HG03439 (cell line): ENCODE measurements at regions not wholly inside any gene's neighbourhood (a gene's known extent, or its start where the extent isn't known, plus 50 kb on each side); places are given as distances from the start of the nearest gene placed in this dataset.

ENCODE experiments used
- ATAC-seq: cut with Tn5 transposase; IDR thresholded peaks from one replicate; pipeline ENCODE4 v1.9.1; 2021; ENCODE audit warnings: mild to moderate bottlenecking, moderate library complexity; ENCODE audit not compliant: unreplicated experiment

DNA sequence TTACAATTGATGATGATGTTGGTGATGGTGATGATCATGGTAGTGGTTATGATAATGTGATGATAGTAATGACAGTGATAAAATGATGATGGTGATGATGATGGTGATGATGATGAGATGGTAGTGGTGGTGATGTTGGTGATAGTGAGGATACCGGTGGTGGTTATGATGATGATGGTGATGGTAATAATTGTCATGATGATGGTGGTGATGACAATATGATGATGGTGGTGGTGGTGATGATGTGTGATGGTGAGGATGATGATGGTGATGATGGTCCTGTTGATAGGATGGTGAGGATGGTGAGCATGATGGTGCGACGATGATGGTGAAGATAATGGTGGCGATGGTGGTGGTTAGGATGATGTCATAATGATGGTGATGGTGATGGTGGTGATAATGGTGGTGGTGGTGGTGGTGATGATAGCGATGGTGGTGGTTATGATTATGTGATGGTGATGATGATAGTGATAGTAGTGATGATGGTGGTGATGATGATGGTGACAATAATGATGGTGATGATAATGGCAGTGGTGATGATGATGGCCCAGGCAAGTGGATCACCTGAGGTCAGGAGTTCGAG, 1129.9 kb downstream of the BRD1 start:
- no peak for ATAC-seq

DNA sequence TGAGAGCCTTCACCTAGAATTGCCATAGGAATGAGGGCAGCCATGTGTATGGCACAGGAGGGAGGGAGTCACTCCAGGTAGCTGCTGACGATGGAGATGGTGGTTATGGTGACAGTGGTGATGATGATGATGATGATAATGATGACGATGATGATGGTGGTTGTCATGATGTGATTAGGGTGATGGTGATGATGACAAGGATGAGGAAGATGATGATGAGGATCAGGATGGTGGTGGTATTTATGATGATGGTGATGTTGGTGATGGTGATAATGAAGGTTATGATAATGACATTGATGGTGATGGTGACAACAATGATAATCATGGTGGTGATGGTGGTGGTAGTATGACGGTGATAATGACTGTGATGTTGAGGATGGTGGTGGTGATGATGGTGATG, 1130.5 kb downstream of the BRD1 start:
- ATAC-seq: no peak

DNA sequence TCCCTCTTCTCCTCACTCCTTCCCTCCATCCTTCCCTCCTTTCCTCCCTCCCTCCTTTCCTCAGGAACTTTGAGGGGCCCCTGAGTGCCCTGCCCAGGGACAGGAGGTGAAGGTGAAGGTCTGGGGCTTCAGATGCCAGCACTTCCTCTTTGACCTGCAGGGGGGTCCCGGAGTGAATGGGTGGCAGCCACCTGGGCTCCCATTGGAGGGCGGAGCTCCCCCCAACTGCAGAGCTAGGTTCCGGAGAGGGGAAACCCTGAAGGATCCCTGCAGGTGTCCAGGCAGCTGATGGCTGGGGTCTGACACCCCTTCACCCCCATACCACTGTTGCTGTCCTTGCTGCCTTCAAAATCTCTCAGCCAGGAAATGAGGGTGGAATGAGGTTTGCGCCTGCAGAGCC, 1131.3 kb downstream of the BRD1 start:
- no peak for ATAC-seq

DNA sequence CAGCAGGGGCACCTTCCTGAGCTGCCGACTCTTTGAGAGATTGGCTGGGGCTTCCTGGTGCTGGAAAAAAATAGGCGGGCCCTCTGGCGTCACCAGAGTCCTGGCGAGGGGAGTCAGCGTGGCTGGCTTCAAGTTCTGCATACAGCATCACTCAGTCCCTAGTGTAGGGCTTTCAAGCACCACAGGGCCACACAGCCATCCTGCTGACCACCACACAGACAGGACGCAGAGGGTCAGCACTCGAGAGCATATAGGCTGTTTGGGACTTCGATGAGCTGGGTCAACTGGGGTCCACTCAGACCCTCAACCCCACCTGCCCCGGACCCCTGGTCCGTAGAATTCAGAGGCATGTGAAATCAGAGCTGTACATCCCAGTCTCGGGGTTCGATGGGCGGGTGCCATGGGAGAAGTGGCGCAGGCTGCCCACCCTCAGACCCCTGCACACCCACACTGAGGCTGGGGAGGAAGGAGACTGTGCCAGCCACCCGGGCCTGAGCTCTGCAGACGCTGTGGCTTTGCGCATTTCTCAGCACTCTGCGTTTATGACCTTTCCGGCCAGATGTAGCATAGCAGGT, 1131.9 kb downstream of the BRD1 start:
- ATAC-seq: no peak

DNA sequence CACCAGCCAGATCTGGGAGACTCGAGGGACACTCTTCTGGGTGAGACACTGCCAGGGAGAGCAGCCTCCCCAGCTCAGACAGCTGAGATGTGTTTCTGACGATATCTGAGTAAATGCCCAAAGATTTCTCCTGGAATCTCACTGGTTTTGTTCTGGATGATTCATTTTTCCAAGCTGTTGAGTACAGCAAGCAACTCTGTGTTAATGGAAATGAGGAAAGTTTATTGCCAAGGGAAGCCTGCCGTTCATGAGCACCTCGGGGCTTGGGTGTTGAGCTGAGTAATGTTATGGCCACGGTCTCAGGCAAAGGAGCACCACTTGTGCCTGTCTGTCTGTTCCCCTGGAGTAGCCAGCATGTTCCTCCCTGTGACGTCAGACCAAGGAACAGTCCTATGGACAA, 1132.4 kb downstream of the BRD1 start:
- ATAC-seq: no peak

DNA sequence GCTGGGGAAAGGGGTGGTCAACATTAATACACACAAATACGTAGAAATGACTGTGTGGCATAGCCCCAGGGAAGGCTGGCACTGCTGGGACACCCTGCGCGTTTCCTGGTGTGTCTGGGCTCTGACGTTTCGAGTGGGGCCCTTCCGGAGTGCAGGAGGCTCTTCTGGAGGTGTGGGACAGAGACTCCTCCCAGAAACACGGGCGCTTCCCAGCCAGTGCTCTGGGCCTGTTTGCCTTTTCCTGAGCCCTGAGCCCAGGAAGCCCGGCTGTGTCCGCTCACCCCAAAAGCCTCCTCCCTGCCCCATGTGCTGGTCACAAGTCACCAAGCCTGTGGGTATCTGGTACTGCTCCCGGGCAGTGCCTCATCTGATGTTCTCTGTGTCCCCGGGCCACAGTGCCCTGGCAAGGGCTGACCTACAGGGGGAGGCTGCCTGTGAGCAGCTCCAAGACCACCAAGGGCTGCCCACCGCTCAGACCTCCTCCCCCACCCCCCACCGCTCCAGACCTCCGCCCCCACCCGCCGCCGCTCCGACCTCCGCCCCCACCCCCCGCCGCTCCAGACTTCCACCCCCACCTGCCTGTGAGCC, 1133.3 kb downstream of the BRD1 start:
- ATAC-seq: no peak

DNA sequence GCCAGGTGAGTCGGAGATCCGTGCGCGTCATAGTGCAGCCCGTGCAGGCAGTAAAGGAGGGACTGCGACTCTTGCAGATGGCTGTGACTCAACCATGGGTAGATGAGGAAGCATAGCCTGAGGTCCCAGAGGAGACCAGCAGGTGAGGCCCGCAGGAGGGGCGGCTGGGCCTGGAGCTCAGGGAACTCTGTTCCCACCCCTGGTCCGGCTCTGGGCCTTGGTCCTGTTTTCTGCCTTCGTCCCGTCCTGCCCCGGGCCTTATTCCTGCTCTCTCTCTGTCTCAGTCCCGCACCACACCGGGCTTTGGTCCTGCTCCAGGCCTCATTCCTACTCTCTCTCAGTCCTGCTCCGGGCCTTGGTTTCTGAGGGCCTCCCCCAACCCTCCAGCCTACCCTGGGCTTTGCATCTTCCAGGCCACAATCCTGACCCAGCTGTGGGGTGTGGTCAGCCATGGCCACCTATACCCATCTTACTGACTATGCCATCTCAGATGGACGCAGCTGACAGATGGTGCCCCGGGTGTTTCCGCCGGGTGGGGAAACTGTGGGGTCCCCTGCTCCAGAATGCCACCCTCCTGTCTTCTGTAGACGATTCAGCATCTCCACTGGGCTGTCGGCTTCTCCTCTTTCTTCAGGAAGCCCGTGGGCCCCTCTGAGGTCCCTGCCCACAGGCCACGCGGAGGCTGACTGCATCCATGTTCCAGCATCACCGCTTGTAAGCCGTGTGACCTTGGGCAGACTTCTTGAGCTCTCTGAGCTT, 1134.1 kb downstream of the BRD1 start:
- ATAC-seq: no peak

DNA sequence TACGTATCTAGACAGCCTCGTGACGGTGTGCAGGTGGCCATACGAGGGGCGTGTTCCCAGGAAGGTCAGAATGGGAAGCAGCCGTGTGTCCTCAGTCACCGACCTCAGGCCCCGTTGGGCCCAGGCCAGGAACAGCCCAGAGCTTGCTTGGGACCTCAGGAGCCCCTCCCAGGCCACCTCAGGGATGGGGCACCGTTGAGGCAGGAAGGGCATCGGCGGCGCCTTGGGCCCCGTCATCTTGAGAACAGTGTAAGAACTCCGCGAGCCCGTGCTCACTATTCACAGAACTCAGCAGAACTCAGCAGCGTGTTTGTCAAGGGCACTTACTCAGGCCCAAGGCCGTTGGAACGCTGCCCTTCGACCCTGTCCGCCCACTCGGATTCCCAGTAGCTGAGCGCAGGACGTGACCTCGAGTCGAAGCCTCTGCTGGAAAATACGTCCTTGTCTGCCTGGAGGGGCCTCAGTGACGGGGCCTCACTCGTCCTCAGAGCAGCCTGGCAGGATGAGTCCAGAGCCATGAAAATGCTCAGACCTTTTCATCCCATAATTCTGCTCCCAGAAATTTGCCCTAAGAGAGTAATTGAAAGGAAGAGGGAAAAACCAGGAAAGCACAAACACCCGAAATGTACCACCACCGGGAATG, 1134.8 kb downstream of the BRD1 start:
- ATAC-seq: no peak

DNA sequence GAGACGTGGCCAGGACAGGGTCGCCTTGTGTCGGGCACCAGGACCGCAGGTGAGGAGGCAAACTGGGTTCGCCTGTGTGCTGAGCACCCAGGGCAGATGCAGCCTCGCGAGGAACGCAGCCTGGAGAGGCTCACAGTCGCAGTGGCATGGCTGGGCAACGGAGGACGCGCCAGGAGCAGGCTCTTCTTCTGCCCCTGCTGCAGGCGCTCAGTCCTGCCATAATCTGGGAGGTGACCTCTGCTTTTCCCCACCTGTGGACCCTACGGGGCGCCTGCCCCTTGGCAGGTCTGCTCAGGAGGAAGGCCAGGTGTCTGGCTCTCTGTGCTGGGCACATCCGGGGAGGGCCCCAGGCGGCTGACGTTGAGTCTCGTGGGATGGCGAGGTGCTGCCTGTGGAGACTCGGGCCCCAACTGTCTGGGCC, 1136.2 kb downstream of the BRD1 start:
- ATAC-seq: no peak

DNA sequence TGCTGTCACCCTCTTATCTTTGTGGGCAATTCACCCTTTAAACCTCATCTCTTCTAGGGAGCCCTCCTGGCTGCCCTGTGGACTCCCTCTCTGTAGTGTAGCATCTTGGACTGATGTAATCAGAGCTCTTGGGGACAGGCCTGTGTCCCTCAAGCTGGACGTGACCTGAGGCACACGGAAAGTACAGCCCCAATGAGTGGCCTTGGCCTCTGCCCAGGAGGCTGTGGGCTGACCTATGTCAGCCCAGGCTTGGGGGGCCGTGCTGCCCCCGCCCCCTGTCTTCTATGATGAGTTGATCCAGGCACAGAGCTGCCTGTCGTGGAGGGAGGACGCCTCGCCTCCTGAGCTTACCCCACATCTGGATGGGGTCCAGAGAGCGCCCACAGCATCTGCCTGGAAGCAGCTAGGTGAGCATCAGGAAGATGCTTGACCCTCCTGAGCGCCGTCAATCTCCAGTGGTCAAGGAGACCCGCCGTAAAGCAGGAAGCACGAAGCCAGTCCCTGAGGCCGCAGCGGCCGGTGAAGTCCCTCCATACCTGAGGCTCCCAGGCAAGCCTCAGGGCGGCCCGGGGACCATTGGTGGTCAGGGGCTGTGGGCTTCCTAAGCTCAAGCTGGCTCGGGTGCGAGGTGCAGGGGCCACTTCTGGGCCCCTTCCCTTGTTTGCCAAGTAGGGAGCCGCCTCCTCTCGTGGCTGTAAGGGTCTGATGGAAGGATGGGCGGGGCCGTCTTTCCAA, 1136.9 kb downstream of the BRD1 start:
- no peak for ATAC-seq

DNA sequence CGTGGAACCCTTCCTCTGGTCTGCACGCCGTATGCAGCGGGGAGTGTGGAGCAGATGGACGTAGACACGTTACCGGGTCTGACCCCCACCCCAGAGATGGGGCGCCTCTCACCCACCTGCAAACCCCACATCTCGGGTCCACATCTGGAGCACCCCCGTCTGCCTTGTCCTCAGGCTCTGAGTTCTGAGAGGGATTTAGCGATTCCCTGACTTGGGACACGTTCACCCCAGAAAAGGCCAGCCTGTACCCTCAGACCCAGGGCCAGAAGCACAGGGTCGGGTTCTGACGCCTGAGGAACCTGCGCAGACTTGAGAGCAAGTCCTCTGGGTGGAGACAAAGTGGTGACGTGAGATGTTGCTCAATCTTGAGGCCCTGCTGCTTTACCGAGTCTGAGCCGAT, 1138.5 kb downstream of the BRD1 start:
- ATAC-seq: no peak

DNA sequence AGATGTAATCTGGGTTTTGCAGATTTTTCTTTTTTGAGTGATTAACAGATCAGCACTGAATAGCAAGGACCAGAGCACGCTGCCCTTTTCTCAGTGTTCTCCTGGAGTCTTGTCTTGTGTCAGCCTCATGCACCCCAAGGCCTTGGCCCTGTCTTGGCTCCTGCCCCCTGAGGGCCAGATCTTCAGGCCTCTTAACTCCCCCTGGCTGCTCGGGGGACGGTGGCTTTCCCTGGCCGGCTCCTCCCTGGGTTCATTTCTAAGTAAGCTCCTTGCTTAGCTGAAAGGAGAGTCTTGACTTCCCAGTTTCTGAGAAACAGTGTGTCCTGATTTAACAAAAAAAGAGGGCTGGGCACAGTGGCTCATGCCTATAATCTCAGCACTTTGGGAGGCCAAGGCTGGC, 1139.3 kb downstream of the BRD1 start:
- no peak for ATAC-seq

DNA sequence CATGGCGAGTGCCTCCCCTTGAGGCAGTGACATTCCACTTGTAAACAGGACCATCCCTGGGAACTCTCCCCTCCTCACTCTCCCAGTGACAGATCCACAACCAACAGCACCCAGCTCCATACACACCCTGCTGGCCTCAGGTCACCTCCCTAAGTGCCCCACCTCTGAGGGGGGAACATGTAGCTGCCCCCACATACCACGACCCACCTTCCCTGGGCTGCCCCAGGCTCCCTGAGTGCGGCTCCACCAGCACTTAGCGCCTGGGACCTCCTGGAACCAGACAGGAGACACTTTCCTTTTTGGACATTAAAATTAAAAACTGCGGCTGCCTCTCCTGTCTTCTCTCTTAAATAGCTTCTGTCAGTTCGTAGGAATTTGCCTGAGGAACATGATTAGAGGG, 1140.1 kb downstream of the BRD1 start:
- ATAC-seq: no peak

DNA sequence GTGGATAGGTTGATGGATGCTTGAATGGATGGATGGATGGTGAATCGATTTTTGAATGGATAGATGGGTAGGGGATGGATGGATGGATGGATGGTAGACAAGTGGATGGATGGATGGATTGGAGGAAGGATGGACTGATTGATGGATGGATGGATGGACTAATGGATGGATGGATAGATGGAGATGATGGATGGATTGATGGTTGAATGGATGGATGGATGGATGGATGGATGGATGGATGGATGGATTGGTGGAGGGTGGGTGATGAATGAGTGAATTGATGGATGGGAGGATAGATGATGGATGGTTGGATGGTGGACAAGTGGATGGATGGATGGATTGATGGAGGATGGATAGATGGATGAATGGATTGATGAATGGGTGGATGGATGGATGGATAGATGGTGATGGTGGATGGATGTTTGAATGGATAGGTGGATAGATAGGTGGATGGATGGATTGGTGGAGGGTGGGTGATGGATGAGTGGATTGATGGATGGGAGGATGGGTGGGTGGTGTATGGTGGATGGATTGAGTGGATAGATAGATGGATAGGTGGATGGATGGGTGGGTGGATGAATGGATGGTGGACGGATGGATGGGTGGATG, 1140.9 kb downstream of the BRD1 start:
- ATAC-seq: no peak

DNA sequence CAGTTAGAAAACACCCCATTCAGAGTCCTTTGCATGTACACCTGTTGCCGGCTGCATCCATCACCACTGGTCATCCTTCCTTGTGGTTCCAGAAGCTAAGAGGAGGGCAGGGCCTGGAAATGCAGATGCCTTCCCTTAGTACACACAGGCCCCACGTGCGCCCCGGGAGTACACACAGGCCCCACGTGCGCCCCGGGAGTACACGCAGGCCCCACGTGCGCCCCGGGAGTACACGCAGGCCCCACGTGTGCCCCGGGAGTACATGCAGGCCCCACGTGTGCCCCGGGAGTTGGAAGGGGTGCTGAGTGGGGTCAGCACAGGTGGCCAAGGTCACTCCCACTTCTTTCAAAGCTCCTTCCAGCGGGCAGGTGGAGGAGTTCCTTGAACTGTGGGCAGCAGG, 1141.9 kb downstream of the BRD1 start:
- ATAC-seq: no peak

DNA sequence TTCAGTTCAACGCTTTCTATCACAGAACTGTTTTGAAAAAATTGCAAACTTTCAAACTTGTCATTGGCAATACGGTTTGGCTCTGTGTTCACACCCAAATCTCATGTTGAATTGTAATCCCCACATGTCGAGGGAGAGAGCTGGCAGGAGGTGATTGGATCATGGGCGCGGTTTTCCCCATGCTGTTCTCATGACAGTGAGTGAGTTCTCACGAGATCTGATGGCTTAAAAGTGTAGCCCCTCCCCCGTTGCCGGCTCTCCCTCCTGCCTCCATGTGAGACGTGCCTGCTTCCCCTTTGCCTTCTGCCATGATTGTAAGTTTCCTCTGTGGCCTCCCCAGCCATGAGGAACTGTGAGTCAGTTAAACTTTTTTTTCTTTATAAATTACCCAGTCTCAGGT, 1144.0 kb downstream of the BRD1 start:
- no peak for ATAC-seq

DNA sequence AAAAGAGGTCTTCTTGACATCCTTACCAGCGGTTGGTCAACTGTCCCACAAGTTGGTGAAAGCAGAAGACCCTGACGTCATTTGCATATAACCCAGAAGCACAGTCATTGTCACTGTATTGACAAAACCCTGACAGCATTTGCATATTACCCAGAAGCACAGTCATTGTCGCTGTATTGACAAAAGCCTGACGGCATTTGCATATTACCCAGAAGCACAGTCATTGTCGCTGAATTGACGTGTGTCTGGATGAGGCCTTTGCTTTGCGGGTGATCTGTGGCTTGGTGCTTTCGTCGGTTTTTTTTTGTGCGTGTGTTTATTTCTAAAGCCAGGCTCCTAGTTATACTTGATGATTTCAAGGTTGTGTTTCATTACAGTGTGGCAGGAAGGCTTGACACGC, 1145.2 kb downstream of the BRD1 start:
- no peak for ATAC-seq

DNA sequence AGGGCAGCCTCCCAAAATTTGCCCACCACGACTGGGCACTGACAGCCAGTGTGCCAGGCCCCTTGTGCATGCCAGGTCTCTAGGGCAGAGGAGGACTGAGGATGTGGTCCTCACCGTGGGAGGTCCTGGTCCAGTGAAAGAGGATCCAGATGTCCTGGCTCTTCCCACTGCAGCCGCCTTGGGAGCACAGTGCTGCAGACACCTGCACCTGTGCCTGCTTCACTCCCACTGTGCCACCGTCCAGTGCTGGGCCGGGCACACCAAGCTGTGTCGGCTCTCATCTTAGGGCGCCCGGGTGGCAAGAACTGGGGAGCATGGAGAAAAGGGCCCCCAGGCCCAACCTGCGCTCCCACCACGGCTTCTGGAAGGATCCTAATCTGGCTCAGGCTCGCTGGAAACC, 1147.1 kb downstream of the BRD1 start:
- no peak for ATAC-seq

DNA sequence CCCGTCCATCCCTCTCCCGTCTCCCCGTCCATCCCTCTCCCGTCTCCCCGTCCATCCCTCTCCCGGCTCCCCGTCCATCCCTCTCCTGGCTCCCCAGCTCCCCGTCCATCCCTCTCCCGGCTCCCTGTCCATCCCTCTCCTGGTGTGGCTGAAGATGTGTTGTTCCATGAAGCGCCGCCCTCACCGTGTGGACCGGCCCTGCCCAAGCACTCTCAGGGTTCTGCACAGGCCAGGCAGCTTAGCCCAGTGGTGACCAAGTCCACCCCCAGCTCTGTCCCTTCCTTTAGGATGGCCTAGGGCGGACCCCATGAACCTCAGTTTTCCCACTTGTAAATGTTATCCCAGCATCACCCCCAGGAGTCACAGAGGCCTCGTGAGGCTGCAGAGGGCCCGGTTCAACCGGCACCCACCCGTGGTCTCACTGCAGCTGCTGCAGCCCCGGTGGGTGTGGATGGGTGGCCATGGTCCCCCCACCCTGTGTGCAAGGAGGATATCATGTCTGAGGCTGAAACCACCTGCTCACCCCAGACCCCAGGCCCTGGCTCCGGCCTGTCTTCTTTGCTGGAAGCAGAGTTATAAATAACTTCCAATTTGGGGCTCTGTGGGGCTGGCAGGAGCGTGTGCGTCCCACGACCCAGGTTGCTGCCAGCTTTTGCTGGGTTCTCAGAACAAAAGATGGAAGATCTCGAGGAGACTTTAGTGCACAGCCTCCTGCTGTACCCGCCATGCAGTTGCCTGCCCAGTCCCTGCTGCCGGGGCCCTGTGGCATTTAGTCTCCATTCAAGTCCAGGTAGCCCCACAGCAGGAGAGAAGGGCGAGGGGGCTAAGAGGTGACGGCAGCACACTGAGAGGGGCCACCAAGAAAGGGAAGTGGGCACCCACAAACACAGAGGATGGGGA, 1147.8 kb downstream of the BRD1 start:
- no peak for ATAC-seq
